Ramos (cell line): ENCODE measurements at regions not wholly inside any gene's neighbourhood (a gene's known extent, or its start where the extent isn't known, plus 50 kb on each side); places are given as distances from the start of the nearest gene placed in this dataset.

Source experiments
- in situ Hi-C: fragments of 300-500 bp; cut with MboI; formaldehyde crosslinking; loops from one replicate; pipeline ENCODE4 v1.14.3; 2022; ENCODE audit warnings: low sequenced_read_pairs; ENCODE audit not compliant: unreplicated experiment

GRCh38 chr6:165091121-165091785 lies 218.2 kb downstream of the C6orf118 start:
- in situ Hi-C loops = no loop called here

GRCh38 chr6:165090242-165090641 lies 219.2 kb downstream of the C6orf118 start:
- in situ Hi-C loops = no loop called here

- in situ Hi-C loops = no loop called here
Measured at GRCh38 chr6:165086814-165087213, 222.6 kb downstream of the C6orf118 start.

GRCh38 chr6:165082636-165083035 lies 226.8 kb downstream of the C6orf118 start:
- in situ Hi-C loops = no loop called here

GRCh38 chr6:165081944-165082532 lies 227.4 kb downstream of the C6orf118 start:
- in situ Hi-C loops = no loop called here

GRCh38 chr6:165077876-165078275 lies 231.5 kb downstream of the C6orf118 start:
- in situ Hi-C loops = no loop called here

- in situ Hi-C loops = no loop called here
Measured at GRCh38 chr6:165071906-165072305, 237.5 kb downstream of the C6orf118 start.

GRCh38 chr6:165060720-165061119 lies 248.7 kb downstream of the C6orf118 start:
- in situ Hi-C loops = no loop called here

- in situ Hi-C loops = no loop called here
Measured at GRCh38 chr6:165059032-165059431, 250.4 kb downstream of the C6orf118 start.

- in situ Hi-C loops = no loop called here
Measured at GRCh38 chr6:165056292-165056691, 253.1 kb downstream of the C6orf118 start.

- in situ Hi-C loops = no loop called here
Measured at GRCh38 chr6:165055231-165055630, 254.2 kb downstream of the C6orf118 start.

GRCh38 chr6:165052561-165053480 lies 256.6 kb downstream of the C6orf118 start:
- in situ Hi-C loops = no loop called here

- in situ Hi-C loops = no loop called here
Measured at GRCh38 chr6:165049362-165049761, 260.0 kb downstream of the C6orf118 start.

- in situ Hi-C loops = no loop called here
Measured at GRCh38 chr6:165047952-165048351, 261.5 kb downstream of the C6orf118 start.

- in situ Hi-C loops = no loop called here
Measured at GRCh38 chr6:165045631-165046030, 263.8 kb downstream of the C6orf118 start.

GRCh38 chr6:165042912-165043311 lies 266.5 kb downstream of the C6orf118 start:
- in situ Hi-C loops = no loop called here

- in situ Hi-C loops = no loop called here
Measured at GRCh38 chr6:165040440-165040839, 269.0 kb downstream of the C6orf118 start.

- in situ Hi-C loops = no loop called here
Measured at GRCh38 chr6:165034271-165034741, 275.1 kb downstream of the C6orf118 start.

- in situ Hi-C loops = no loop called here
Measured at GRCh38 chr6:165031502-165031901, 277.9 kb downstream of the C6orf118 start.

GRCh38 chr6:165025040-165025439 lies 284.4 kb downstream of the C6orf118 start:
- in situ Hi-C loops = no loop called here

- in situ Hi-C loops = no loop called here
Measured at GRCh38 chr6:165019681-165020080, 289.7 kb downstream of the C6orf118 start.
